CD1c-positive myeloid dendritic cell (primary cell): ENCODE measurements at regions not wholly inside any gene's neighbourhood (a gene's known extent, or its start where the extent isn't known, plus 50 kb on each side); places are given as distances from the start of the nearest gene placed in this dataset.

ENCODE experiments used
- DNase-seq: peaks from one replicate; pipeline ENCODE4 v3.0.0-alpha.2; 2016; ENCODE audit errors: extremely low spot score

DNA sequence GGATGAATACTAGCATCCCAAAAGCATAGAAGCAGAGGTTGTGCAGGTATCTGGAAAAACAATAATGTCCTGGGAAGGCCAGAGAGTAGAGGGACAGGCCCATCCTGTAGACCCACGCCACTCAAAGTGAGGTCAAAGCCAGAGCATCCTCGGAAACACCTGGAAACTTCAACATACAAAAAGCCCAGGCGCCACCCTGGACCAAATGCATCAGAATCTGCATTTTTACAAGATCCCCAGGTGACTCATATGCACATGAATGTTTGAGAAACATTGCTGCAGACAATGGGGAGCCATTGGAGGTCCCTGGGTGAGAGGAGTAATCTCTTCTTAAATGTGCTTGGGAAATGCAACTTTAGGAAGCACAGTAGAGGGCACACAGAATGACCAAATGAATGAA is 684.1 kb downstream of the DIAPH3 start:
- DNase-seq: no peak

- no peak for DNase-seq
Measured at GRCh38 chr13:59480396-59481259, 683.1 kb downstream of the DIAPH3 start.

DNA sequence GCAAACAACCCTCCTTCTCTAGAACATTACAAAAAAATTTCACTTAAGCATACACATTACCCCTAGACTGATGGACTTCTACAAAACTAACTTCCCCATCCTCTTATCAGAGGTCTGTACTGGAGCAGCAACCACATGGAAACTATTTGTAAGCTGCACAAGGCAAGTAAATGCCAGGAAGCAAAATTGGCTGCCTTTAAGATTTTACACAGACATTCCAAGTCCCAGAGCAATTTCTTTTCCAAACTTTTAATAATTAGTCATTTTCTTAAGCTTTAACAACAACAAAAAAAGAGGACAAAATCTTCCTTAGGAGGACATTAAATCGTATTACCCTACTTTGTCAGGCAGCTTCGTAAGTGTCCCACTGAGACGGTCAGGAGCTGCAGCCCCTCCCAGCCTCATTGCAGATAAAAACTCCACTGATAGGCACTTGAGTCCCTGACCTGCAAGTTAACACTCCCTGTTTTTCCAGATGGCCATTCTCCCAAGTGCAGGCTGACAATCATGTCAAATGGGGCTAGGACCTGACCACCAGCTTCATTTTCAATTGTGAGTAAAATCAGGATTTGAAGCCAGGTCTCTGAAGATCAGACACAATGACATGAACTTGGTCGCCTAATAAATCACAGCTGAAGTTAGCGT is 680.1 kb downstream of the DIAPH3 start:
- DNase-seq: no peak

DNA sequence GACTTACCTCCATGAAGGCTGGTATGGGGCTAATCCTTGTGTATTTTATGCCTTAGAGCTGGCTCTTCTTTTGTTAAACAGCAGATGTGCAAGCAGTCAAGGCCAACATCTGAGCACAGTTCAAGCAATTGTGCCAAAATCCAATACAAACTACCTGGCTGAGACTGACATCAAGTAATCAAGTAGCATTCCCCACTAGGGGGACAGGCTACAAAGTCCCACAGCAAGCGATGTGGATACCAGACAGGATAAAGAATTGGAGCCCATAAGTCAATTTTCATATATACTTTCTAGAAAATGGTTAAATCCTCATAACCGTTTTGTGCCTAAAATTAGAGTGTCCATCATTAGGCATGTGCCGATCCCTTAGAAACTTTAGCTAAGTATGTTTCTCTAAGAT is 675.8 kb downstream of the DIAPH3 start:
- DNase-seq: no peak

DNA sequence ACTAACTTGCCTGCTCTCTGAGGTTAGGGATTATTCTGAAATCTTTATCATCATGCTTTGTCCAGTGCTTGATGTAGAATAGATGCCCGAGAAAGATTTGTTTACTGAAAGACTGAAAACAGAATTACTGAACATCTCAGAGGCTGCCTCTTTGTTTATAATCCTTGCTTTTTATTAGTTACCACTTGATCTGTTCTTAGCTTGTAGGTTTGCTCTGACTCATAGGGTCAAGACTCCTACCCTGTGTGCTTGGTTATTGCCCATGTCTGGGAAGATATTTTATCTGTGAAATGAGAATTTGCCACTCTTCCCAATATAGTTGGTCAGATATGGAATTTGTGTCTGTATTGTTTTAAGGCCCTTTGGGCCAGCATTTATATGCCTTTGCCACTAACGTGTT is 675.3 kb downstream of the DIAPH3 start:
- DNase-seq: no peak

- no peak for DNase-seq
Measured at GRCh38 chr13:59490651-59491050, 673.1 kb downstream of the DIAPH3 start.

DNA sequence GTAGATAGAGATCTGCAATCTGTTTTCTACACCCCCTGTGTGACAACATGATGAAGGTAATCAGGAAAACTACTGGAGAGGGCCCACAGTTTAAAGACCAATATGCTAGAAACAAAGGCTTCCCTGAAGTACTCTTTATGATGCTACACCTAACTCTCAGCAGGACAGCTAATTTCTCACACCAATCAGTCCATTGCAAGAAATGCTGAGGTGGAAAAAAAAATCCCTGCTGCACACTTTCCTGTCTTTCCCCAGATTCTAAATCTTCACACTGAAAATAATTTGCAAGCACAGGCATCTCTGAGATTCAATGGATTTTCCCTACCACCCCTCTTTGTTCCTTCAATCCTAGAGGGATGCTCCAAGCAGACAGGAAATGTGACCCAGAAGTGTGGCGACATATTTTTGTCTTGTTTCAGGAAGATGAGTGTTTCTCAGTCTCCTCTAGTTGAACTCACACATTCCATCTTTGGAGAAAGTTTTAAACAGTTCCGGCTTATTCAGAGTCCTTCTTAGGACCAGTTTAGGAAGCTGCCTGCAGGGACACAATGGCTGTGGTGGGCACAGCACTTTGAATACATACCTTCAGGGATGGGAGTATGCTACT is 671.6 kb downstream of the DIAPH3 start:
- no peak for DNase-seq

- DNase-seq: no peak
Measured at GRCh38 chr13:59493436-59493965, 670.2 kb downstream of the DIAPH3 start.

GRCh38 chr13:59494151-59494550 is 669.6 kb downstream of the DIAPH3 start:
- no peak for DNase-seq

DNA sequence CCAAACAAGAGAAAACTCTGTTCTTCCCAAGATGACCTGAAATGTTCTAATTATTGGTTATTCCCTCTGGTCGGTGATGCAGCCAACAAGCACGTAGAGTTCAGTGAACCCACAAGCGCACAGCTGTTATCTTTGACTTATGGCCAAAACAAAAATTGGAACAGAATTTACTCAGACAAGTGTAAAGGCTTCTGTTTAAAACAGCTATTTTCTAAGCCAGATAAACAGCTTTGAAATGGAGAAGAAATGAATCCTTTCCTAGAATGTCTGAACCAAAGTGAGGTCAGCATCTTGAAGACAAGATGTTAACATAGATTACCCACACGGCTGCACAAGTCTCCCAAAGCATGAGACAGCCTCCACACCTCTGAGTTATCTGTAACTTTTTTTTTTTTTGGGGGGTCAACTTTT is 669.2 kb downstream of the DIAPH3 start:
- no peak for DNase-seq

DNA sequence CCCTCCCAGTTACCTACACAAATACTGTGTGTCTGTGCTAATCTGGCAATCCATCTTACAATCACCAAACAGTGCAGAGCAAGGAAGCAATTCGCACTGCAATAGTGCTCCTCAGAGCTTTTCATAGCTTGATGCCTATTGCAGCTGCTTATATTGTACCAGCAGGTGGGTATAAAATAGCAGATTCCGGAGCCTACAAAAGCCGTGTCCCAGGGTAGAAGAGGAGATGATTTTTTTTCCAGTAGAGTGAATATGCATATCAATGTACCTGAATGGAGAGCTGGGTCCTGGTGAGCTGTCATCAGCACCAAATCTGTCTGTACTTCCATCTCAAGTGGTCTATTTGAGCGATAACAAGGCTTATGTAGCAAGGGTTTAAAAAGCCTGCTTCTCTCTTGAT is 668.4 kb downstream of the DIAPH3 start:
- DNase-seq: no peak

DNA sequence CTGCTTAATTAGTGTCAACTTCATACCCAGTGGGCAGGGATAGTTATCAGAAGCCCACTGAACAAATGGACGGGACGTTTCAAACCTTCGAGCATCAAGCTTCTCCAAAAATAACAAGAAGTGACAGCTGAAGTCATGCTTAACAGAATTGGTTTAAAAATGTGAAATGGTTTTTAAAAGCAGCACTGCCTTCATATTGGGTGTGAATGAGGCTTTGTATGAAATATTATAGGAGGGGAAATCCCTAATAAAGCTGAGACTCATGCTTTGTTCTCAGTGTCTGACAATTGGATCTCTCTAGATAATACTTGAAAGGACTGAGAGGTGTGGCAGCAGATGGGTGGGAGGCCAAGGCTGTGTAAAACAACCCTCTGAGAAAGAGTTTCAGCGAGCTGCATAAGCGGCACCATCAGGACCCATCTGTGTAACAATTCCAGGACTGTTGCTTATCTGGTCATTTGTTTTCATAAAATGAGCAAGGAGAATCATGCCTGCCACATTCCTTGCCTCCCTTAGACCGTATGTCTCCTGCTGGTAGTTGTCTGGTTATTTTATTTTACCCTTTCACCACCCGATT is 667.7 kb downstream of the DIAPH3 start:
- no peak for DNase-seq

DNA sequence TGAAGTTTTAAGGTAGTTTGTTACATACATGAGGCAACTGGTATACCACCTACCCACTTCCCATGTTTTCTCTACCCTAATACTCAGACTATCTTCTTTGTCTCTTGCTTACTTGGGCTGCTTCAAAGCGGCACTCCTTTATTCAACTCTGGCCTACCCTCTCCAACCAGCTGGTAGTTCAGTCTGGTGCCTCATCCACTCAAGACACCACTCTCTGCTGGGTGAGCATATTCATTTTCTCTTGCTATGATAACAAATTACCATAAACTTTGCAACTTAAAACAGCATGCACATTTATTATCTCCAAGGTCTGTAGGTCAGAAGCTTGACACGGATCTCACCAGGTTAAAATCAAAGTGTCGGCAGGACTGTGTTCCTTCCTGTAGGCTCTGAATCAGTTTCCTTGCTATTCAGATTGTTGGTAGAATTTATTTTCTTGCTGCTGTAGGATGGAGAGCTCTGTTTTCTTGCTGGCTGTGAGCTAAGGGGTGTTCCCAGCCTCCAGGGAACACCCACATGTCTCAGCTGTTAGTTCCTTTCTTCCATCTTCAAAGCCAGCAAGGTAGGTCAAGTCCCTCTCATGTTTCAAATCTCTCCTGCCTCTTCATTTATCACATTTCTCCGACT is 666.0 kb downstream of the DIAPH3 start:
- DNase-seq: no peak

DNA sequence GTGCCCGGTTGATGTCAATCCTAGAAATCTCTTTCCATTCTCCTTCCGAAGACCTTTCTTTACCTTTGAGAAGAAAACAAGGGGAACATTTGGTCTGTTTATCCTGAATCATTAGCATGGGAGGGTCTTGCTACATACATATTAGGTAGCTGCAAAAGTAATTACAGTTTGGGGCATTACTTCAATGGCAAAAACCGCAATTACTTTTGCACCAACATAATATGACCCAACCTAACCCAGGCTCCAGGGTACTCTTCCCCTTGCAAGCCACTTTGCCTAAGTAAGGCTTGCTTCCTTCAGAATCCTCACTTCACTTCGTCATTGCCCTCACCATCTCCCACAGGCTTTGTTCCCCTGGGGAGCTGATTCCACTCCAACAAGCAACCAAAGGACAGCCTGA is 662.7 kb downstream of the DIAPH3 start:
- no peak for DNase-seq

DNA sequence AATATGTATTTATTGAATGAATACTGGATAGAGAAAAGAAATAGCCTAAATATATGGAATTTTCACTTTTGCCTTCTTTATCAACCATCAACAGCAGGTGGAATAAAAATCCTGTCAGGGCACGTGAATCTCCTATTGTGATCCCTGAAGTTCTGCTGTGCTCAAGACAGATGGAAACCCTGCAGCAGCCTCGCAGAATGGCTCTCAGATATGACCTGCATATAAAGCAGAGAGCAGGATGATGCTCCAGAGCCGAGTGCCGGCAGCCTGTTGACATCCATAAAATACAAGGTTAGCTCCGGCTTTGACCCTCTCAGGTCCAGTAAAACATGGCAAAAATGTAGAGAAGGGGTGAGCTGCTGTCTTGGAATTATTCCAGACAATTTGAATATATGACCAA is 659.3 kb downstream of the DIAPH3 start:
- no peak for DNase-seq

DNA sequence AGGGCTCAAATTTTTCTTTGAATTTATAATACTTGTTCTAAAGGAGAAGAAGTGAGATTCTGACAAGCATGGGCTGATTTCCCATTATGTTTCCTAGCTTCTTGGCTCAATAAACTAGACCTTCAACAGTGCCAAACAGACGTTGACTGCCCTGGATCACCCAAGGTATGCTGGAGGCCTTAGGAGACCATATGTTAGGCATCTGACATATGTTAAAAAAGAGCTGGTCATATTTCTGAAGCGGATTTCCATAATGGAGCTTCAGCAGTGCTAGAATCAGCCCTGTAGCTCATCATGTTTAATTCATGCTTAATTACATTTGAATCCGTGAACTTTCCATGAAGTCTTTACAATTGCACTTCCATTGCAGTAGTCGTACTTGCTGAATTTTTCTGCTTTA is 653.3 kb downstream of the DIAPH3 start:
- no peak for DNase-seq

- no peak for DNase-seq
Measured at GRCh38 chr13:59513686-59514085, 650.0 kb downstream of the DIAPH3 start.

DNA sequence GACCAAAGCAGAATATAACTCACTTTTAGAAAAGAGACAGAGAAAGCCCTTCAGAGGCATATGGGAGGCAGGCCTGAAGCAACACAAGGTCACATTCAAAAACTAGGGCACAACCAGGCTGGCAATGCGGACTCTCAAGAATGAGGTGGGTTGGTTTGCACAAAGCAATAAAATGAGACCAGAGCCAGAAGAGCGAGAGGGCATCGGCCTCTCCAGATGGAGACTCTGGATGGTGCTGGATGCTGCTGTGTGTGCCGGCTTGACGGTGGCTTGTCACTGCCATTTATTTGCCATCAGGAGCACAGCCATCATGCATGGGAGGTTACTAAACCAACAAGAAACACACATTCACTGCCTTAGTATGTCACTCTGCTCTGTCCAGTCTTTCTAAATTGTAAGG is 649.4 kb downstream of the DIAPH3 start:
- DNase-seq: no peak

GRCh38 chr13:59519819-59520218 is 643.9 kb downstream of the DIAPH3 start:
- no peak for DNase-seq

- no peak for DNase-seq
Measured at GRCh38 chr13:59521549-59521948, 642.2 kb downstream of the DIAPH3 start.

- DNase-seq: no peak
Measured at GRCh38 chr13:59522652-59523051, 641.1 kb downstream of the DIAPH3 start.

- no peak for DNase-seq
Measured at GRCh38 chr13:59527500-59527899, 636.2 kb downstream of the DIAPH3 start.
